ENCODE measurements at regions not wholly inside any gene's neighbourhood (a gene's known extent, or its start where the extent isn't known, plus 50 kb on each side); places are given as distances from the start of the nearest gene placed in this dataset.

DNA sequence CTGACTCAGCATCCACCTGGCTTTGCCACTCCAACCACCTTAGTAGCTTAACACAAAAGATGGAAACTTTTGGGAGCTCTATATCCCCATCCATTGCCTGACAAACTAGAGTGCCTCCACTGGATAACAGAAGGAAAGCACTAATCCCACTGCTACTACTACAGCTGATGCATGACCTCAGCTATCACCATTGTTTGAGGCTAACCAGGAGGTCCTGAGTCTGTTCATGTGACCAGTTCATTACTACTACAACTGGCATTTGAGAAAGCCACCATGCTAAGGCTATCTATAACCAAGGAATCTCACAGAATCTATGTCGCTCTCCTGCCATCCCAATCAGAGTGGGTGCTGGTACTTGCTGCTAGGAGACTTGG lies 604.3 kb upstream of the CA10 start:
- no peaks in the 10 kb centered on the region for H3K9me3 ChIP-seq
- no peak for DNase-seq
- no peaks in the 10 kb centered on the region for H3K4me1 ChIP-seq
- 80 to 89% methylated on average over 1 of the region's 1 CpG for WGBS, 2 donors
- no peak overlapping the region for H3K27ac ChIP-seq
- no peak for ATAC-seq
- no peak overlapping the region for H3K4me3 ChIP-seq
- H3K36me3 ChIP-seq = no peaks in the 10 kb centered on the region
- FAIRE-seq = no peak
- TF ChIP-seq CTCF (IDR thresholded peaks at IDR 0.05) = no peak
- intact Hi-C loops (cut with DNase I) = no loop called here
- H3K27me3 ChIP-seq = no peaks in the 10 kb centered on the region

- intact Hi-C loops (cut with DNase I) = no loop called here
- no peak overlapping the region for H3K27ac ChIP-seq
- H3K36me3 ChIP-seq = no peaks in the 10 kb centered on the region
- H3K27me3 ChIP-seq = no peaks in the 10 kb centered on the region
- no peak for TF ChIP-seq CTCF (IDR thresholded peaks at IDR 0.05)
- no peak overlapping the region for H3K4me3 ChIP-seq
- FAIRE-seq = no peak
- no peak for DNase-seq
- no peaks in the 10 kb centered on the region for H3K4me1 ChIP-seq
- no peaks in the 10 kb centered on the region for H3K9me3 ChIP-seq
- WGBS, 2 donors = 70 to 71% methylated on average over 5 of the region's 5 CpGs
- no peak for ATAC-seq
Measured at GRCh38 chr17:52762147-52762793, 603.8 kb upstream of the CA10 start.

GRCh38 chr17:52759864-52760263 lies 601.4 kb upstream of the CA10 start:
- no peak for DNase-seq
- no peak overlapping the region for H3K4me3 ChIP-seq
- no peaks in the 10 kb centered on the region for H3K9me3 ChIP-seq
- no peak overlapping the region for H3K27ac ChIP-seq
- no peak for TF ChIP-seq CTCF (IDR thresholded peaks at IDR 0.05)
- no peak for ATAC-seq
- H3K27me3 ChIP-seq = no peaks in the 10 kb centered on the region
- intact Hi-C loops (cut with DNase I) = no loop called here
- H3K4me1 ChIP-seq = no peaks in the 10 kb centered on the region
- H3K36me3 ChIP-seq = no peaks in the 10 kb centered on the region
- 90 to 91% methylated on average over 3 of the region's 3 CpGs for WGBS, 2 donors
- FAIRE-seq = no peak

DNA sequence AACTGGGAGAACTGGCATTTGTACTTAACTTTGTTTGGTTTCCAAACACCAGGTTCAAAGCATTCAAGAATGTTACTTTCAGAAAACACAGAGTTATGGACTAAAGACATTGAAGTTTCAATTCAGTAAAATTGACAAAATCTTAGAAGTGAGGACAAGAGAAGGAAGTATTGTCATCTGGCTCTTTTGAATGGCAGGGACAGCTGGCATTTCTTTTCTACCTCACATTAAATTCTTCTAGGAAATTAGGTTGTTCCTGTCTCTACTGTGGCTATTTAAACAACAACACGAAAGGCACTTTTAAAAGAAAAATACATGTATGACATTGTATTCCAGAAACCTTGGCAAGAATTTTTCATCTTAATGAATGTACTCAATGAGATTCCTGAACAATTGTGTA lies 600.0 kb upstream of the CA10 start:
- TF ChIP-seq CTCF (IDR thresholded peaks at IDR 0.05) = no peak
- H3K27ac ChIP-seq = no peak overlapping the region
- H3K27me3 ChIP-seq = no peaks in the 10 kb centered on the region
- FAIRE-seq (no peak), ATAC-seq (no peak), DNase-seq (no peak)
- intact Hi-C loops (cut with DNase I) = no loop called here
- H3K4me1 ChIP-seq = no peaks in the 10 kb centered on the region
- no peaks in the 10 kb centered on the region for H3K36me3 ChIP-seq
- WGBS, 2 donors = 12 to 32% methylated on average over 1 of the region's 1 CpG
- no peak overlapping the region for H3K4me3 ChIP-seq
- H3K9me3 ChIP-seq = no peaks in the 10 kb centered on the region

DNA sequence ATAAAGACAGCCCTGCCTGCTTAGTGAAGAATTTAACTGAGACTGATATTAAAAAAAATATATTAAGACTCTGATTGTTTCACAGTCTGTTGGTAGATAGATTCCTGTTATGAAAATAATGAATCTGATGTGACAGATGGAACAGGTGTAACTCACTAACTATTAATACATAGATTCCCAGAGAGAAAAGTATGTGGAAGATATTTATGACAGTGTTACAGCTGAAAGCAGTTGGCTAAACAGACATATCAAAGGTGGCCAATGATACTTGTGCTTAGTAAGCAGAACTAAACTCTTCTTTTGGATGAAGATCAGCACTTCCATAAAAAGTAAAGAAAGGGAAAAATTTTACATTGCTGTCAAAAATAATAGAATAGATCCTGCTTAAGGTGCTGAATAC lies 598.2 kb upstream of the CA10 start:
- intact Hi-C loops (cut with DNase I) = no loop called here
- Histone ChIP-seq H3K4me3 (no peak overlapping the region), H3K27ac (no peak overlapping the region), H3K27me3 (no peaks in the 10 kb centered on the region), H3K9me3 (no peaks in the 10 kb centered on the region), H3K36me3 (no peaks in the 10 kb centered on the region), H3K4me1 (no peaks in the 10 kb centered on the region)
- no peak for FAIRE-seq
- ATAC-seq = no peak
- TF ChIP-seq CTCF (IDR thresholded peaks at IDR 0.05) = no peak
- DNase-seq = no peak
